Keratinocyte (primary cell): ENCODE measurements at regions not wholly inside any gene's neighbourhood (a gene's known extent, or its start where the extent isn't known, plus 50 kb on each side); places are given as distances from the start of the nearest gene placed in this dataset.

ENCODE experiments used
- DNase-seq: peaks from one replicate; pipeline ENCODE4 v3.0.0-alpha.2; 2011; ENCODE audit warnings: low read depth, missing footprints, low spot score
- FAIRE-seq: peaks from 2 replicates; lab custom pipeline; 2011; peaks lifted over from hg19 to GRCh38; lab: Jason Lieb, UNC
- H2AFZ ChIP-seq: 2 replicates; pipeline ENCODE4 v1.6.0; 2012; ENCODE audit warnings: low read length, control low read depth, inconsistent platforms; ENCODE audit not compliant: control insufficient read depth
- H3K27ac ChIP-seq: 2 replicates; pipeline ENCODE4 v1.5.1; 2011; ENCODE audit warnings: low read length; ENCODE audit not compliant: control insufficient read depth, insufficient read depth
- H3K27me3 ChIP-seq: 3 replicates; pipeline ENCODE4 v1.6.0; 2011; ENCODE audit warnings: low read length; ENCODE audit not compliant: control insufficient read depth, insufficient read depth; ENCODE audit errors: extremely low read depth
- H3K36me3 ChIP-seq, 2 experiments: 2 replicates in 1 of 2; 3 replicates in 1 of 2; pipeline ENCODE4 v1.5.1; 2011; ENCODE audit warnings: low read length in 2 of 2, mild to moderate bottlenecking in 1 of 2; ENCODE audit not compliant: control insufficient read depth in 2 of 2, insufficient read depth in 2 of 2; ENCODE audit errors: extremely low read depth in 1 of 2
- H3K4me1 ChIP-seq: 3 replicates; pipeline ENCODE4 v1.5.1; 2011; ENCODE audit warnings: low read length; ENCODE audit not compliant: control insufficient read depth, insufficient read depth; ENCODE audit errors: extremely low read depth
- H3K4me2 ChIP-seq: 3 replicates; pipeline ENCODE4 v1.6.0; 2011; ENCODE audit warnings: low read depth, low read length; ENCODE audit not compliant: control insufficient read depth, insufficient read depth; ENCODE audit errors: extremely low read depth
- H3K4me3 ChIP-seq, 3 experiments: fragments of 200-600 bp in 1 of 3; sonication (generic) in 1 of 3; 2 replicates in 2 of 3; 3 replicates in 1 of 3; pipeline ENCODE4 v1.5.1; 2011 to 2016; ENCODE audit warnings: low read length in 3 of 3, mild to moderate bottlenecking in 3 of 3, control low read depth in 2 of 3, inconsistent platforms in 1 of 3, low read depth in 1 of 3, mixed read lengths in 1 of 3, mixed run types in 1 of 3, moderate library complexity in 1 of 3; ENCODE audit not compliant: control insufficient read depth in 2 of 3, insufficient read depth in 2 of 3; ENCODE audit errors: extremely low read depth in 1 of 3
- H3K79me2 ChIP-seq: 2 replicates; pipeline ENCODE4 v1.6.0; 2012; ENCODE audit warnings: low read length; ENCODE audit not compliant: control insufficient read depth, insufficient read depth
- H3K9ac ChIP-seq: 3 replicates; pipeline ENCODE4 v1.6.0; 2011; ENCODE audit warnings: low read length; ENCODE audit not compliant: control insufficient read depth, insufficient read depth; ENCODE audit errors: extremely low read depth
- H3K9me1 ChIP-seq: 3 replicates; pipeline ENCODE4 v1.6.0; 2011; ENCODE audit warnings: low read length; ENCODE audit not compliant: control insufficient read depth, insufficient read depth; ENCODE audit errors: extremely low read depth
- H3K9me3 ChIP-seq: 2 replicates; pipeline ENCODE4 v1.5.1; 2012; ENCODE audit warnings: low read depth, low read length; ENCODE audit not compliant: control insufficient read depth
- H4K20me1 ChIP-seq: 3 replicates; pipeline ENCODE4 v1.6.0; 2011; ENCODE audit warnings: low read length; ENCODE audit not compliant: control insufficient read depth, insufficient read depth; ENCODE audit errors: extremely low read depth
- EZH2 ChIP-seq: IDR thresholded peaks from one replicate; pipeline ENCODE4 v1.6.1; 2012; ENCODE audit warnings: inconsistent platforms, mild to moderate bottlenecking, low read length, moderate library complexity
- dilution Hi-C: fragments of 300-500 bp; cut with MboI; formaldehyde crosslinking; loops from one replicate; pipeline ENCODE4 v1.7.0; 2020; ENCODE audit warnings: low sequenced_read_pairs; ENCODE audit not compliant: extremely low pct_ligation_motif_present
- TF ChIP-seq, protein P1 (sequence below), 3 experiments: IDR thresholded peaks in 1 of 3; conservative IDR thresholded peaks in 1 of 3; optimal IDR thresholded peaks in 1 of 3; 2 replicates in 2 of 3; 3 replicates in 1 of 3; pipeline versions ENCODE3 to v1.5.1; 2011; ENCODE audit warnings: low read length in 3 of 3, mild to moderate bottlenecking in 3 of 3, moderate library complexity in 2 of 3, control low read depth in 1 of 3, inconsistent platforms in 1 of 3; ENCODE audit not compliant: insufficient read depth in 2 of 3; ENCODE audit errors: extremely low read depth in 1 of 3

DNA sequence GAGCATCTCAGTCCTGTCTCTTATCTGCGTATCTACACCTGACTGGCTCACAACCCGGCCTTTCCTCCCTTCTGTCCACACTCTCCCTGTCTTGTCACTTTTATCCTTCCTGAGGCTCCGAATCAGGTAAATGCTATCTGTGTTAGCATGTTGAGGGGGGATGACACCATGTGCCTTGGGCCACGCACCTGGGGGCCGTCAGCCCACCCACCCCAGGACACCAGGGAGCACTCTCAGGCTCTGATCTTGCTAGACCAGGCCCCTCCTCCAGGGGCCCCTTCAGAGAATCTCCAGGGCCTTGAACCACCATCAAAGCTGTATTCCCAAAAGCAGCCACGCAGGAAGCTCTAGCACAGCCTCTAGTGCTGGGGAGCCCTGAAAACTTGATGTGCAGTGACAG lies 278.7 kb upstream of the SHH start:
- H3K36me3 ChIP-seq = no peaks in the 10 kb centered on the region
- FAIRE-seq (no peak), DNase-seq (no peak)
- no peaks in the 10 kb centered on the region for H4K20me1 ChIP-seq
- no peaks in the 10 kb centered on the region for H3K9me1 ChIP-seq
- H3K9ac ChIP-seq = no peak overlapping the region
- TF ChIP-seq EZH2 = no peak
- TF ChIP-seq, protein P1, sequence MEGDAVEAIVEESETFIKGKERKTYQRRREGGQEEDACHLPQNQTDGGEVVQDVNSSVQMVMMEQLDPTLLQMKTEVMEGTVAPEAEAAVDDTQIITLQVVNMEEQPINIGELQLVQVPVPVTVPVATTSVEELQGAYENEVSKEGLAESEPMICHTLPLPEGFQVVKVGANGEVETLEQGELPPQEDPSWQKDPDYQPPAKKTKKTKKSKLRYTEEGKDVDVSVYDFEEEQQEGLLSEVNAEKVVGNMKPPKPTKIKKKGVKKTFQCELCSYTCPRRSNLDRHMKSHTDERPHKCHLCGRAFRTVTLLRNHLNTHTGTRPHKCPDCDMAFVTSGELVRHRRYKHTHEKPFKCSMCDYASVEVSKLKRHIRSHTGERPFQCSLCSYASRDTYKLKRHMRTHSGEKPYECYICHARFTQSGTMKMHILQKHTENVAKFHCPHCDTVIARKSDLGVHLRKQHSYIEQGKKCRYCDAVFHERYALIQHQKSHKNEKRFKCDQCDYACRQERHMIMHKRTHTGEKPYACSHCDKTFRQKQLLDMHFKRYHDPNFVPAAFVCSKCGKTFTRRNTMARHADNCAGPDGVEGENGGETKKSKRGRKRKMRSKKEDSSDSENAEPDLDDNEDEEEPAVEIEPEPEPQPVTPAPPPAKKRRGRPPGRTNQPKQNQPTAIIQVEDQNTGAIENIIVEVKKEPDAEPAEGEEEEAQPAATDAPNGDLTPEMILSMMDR (optimal IDR thresholded peaks at IDR 0.05 in 1 of 3, IDR thresholded peaks at IDR 0.05 in 1 of 3, conservative IDR thresholded peaks at IDR 0.05 in 1 of 3; ENCODE audit: extremely low read depth in 1 of 3, insufficient read depth in 2 of 3, low read length in 3 of 3) = no peak
- H3K79me2 ChIP-seq = no peaks in the 10 kb centered on the region
- H3K4me3 ChIP-seq = no peak overlapping the region
- no peaks in the 10 kb centered on the region for H3K27me3 ChIP-seq
- H3K9me3 ChIP-seq = peaks cover 5% of the 10 kb centered on the region
- dilution Hi-C loops = no loop called here
- H2AFZ ChIP-seq = no peak overlapping the region
- no peaks in the 10 kb centered on the region for H3K4me1 ChIP-seq
- H3K4me2 ChIP-seq = no peak overlapping the region
- H3K27ac ChIP-seq = no peak overlapping the region

DNA sequence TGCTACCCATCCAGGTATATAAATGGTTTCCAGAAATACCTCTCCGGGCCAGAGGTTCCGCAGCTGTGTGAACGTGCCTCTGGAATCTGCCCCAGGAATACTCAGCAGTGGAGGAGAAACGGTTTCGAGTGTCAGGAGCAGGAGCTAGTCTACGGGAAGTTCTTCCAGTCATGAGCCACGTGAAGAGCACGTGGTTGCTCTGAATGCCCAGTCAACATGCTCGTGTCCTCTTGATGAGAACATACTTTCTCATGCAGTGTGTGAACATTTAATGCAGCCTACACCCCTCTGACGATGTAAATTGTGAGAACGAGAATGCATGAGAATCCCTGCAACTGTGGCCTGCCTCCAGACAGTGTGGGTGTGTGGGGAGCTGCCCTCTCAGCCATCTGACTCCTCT lies 277.0 kb upstream of the SHH start:
- no peaks in the 10 kb centered on the region for H3K9me1 ChIP-seq
- no peaks in the 10 kb centered on the region for H3K79me2 ChIP-seq
- dilution Hi-C loops = no loop called here
- DNase-seq = no peak
- H3K36me3 ChIP-seq = no peaks in the 10 kb centered on the region
- no peaks in the 10 kb centered on the region for H4K20me1 ChIP-seq
- no peaks in the 10 kb centered on the region for H3K4me1 ChIP-seq
- H3K27me3 ChIP-seq = no peaks in the 10 kb centered on the region
- no peak overlapping the region for H2AFZ ChIP-seq
- TF ChIP-seq, protein P1 (optimal IDR thresholded peaks at IDR 0.05 in 1 of 3, IDR thresholded peaks at IDR 0.05 in 1 of 3, conservative IDR thresholded peaks at IDR 0.05 in 1 of 3; ENCODE audit: extremely low read depth in 1 of 3, insufficient read depth in 2 of 3, low read length in 3 of 3) = no peak
- no peak for TF ChIP-seq EZH2
- H3K27ac ChIP-seq = no peak overlapping the region
- no peak overlapping the region for H3K9ac ChIP-seq
- no peak overlapping the region for H3K4me2 ChIP-seq
- H3K9me3 ChIP-seq = peaks cover 5% of the 10 kb centered on the region
- FAIRE-seq = no peak
- H3K4me3 ChIP-seq = no peak overlapping the region
